HG02938 (cell line): ENCODE measurements at regions not wholly inside any gene's neighbourhood (a gene's known extent, or its start where the extent isn't known, plus 50 kb on each side); places are given as distances from the start of the nearest gene placed in this dataset.
A peak's percentile ranks its signal among the peaks of the same experiment; 100 is the strongest.

Source experiments
- ATAC-seq: cut with Tn5 transposase; IDR thresholded peaks from one replicate; pipeline ENCODE4 v1.9.1; 2021; ENCODE audit warnings: mild to moderate bottlenecking, moderate library complexity; ENCODE audit not compliant: unreplicated experiment

- no peak for ATAC-seq
These were observed 139.2 kb downstream of the LINC00632 start for GRCh38 chrX:140848800-140849199.

GRCh38 chrX:140860718-140861117, 141.7 kb upstream of the SPANXB1 start:
- no peak for ATAC-seq

GRCh38 chrX:140866446-140866845, 135.9 kb upstream of the SPANXB1 start:
- no peak for ATAC-seq

- no peak for ATAC-seq
These were observed 89.8 kb upstream of the SPANXB1 start for GRCh38 chrX:140912606-140913005.

GRCh38 chrX:140913802-140914501, 88.4 kb upstream of the SPANXB1 start:
- no peak for ATAC-seq

GRCh38 chrX:140916872-140917271, 85.5 kb upstream of the SPANXB1 start:
- no peak for ATAC-seq

- no peak for ATAC-seq
These were observed 84.9 kb upstream of the SPANXB1 start for GRCh38 chrX:140917354-140918115.

GRCh38 chrX:140918398-140919038, 83.9 kb upstream of the SPANXB1 start:
- ATAC-seq, result peak; percentile 89

- ATAC-seq, result no peak
These were observed 82.0 kb upstream of the SPANXB1 start for GRCh38 chrX:140920416-140920815.

- ATAC-seq, result no peak
These were observed 79.3 kb upstream of the SPANXB1 start for GRCh38 chrX:140923118-140923517.

- no peak for ATAC-seq
These were observed 73.7 kb upstream of the SPANXB1 start for GRCh38 chrX:140928739-140929138.

GRCh38 chrX:140933016-140933415, 69.4 kb upstream of the SPANXB1 start:
- ATAC-seq, result no peak

GRCh38 chrX:140933874-140934655, 68.3 kb upstream of the SPANXB1 start:
- no peak for ATAC-seq

- ATAC-seq, result no peak
These were observed 58.9 kb upstream of the SPANXB1 start for GRCh38 chrX:140943513-140943912.

GRCh38 chrX:140944710-140945109, 57.7 kb upstream of the SPANXB1 start:
- no peak for ATAC-seq

GRCh38 chrX:140948827-140949226, 53.6 kb upstream of the SPANXB1 start:
- no peak for ATAC-seq

- ATAC-seq, result no peak
These were observed 53.2 kb upstream of the SPANXB1 start for GRCh38 chrX:140949233-140949632.
